IMR-90 (cell line): ENCODE measurements at regions not wholly inside any gene's neighbourhood (a gene's known extent, or its start where the extent isn't known, plus 50 kb on each side); places are given as distances from the start of the nearest gene placed in this dataset.

Experiments
- ATAC-seq: fragments of 200-7000 bp; cut with Tn5 transposase; 2 replicates; pipeline ENCODE4 v1.9.1; 2020; ENCODE audit warnings: low read depth, mild to moderate bottlenecking, moderate library complexity
- BruUV-seq: library from RNA; stranded (reverse); fragments of 400-500 nt; replicated peaks from 2 replicates; lab custom pipeline; 2021; lab: Mats Ljungman, UMichigan
- CTCF ChIA-PET: fragments of 300-600 bp; formaldehyde crosslinking; extraction: SDS; loops from one replicate; lab custom pipeline; 2021; ENCODE audit warnings: antibody characterized with exemption; lab: Yijun Ruan, JAX
- POLR2A ChIA-PET: fragments of 300-600 bp; sonication (Branson Sonifier 250); formaldehyde crosslinking; loops from one replicate; lab custom pipeline; 2022; ENCODE audit warnings: antibody characterized with exemption; ENCODE audit not compliant: unreplicated experiment; lab: Charles Lee
- DNase-seq: peaks from one replicate; pipeline ENCODE4 v3.0.0; 2013
- H2AFZ ChIP-seq: replicated peaks from 2 replicates; pipeline ENCODE3; 2013; ENCODE audit warnings: low read length, mild to moderate bottlenecking; ENCODE audit not compliant: poor library complexity
- H2AK5ac ChIP-seq: 2 replicates; pipeline ENCODE4 v1.6.1; 2013; ENCODE audit warnings: low read depth, low read length, inconsistent platforms
- H2AK9ac ChIP-seq: replicated peaks from 2 replicates; pipeline ENCODE3; 2013; ENCODE audit warnings: mild to moderate bottlenecking, low read depth, low read length, moderate library complexity; ENCODE audit not compliant: poor library complexity
- H2BK120ac ChIP-seq: 2 replicates; pipeline ENCODE4 v1.6.1; 2013; ENCODE audit warnings: low read depth, low read length, inconsistent platforms
- H2BK15ac ChIP-seq: 3 replicates; pipeline ENCODE4 v1.6.1; 2013; ENCODE audit warnings: low read depth, low read length, inconsistent platforms
- H2BK20ac ChIP-seq: 2 replicates; pipeline ENCODE4 v1.6.1; 2013; ENCODE audit warnings: low read depth, mild to moderate bottlenecking, inconsistent platforms, low read length, moderate library complexity
- H2BK5ac ChIP-seq: 2 replicates; pipeline ENCODE4 v1.6.1; 2013; ENCODE audit warnings: mild to moderate bottlenecking, low read depth, low read length, inconsistent platforms; ENCODE audit not compliant: poor library complexity, severe bottlenecking
- H3K14ac ChIP-seq: replicated peaks from 2 replicates; pipeline ENCODE4 v1.6.1; 2013; ENCODE audit warnings: low read depth, low read length, inconsistent platforms
- H3K18ac ChIP-seq: 2 replicates; pipeline ENCODE4 v1.6.1; 2013; ENCODE audit warnings: low read depth, low read length, control low read depth
- H3K23ac ChIP-seq: 2 replicates; pipeline ENCODE4 v1.6.1; 2013; ENCODE audit warnings: low read depth, low read length, inconsistent platforms
- H3K27ac ChIP-seq: 2 replicates; pipeline ENCODE4 v1.5.1; 2013; ENCODE audit warnings: mild to moderate bottlenecking, control low read depth, low read length; ENCODE audit not compliant: insufficient read depth
- H3K27me3 ChIP-seq: 2 replicates; pipeline ENCODE4 v1.6.1; 2013; ENCODE audit warnings: low read length; ENCODE audit not compliant: control insufficient read depth, insufficient read depth
- H3K36me3 ChIP-seq: 2 replicates; pipeline ENCODE4 v1.6.1; 2013; ENCODE audit warnings: low read length, mixed read lengths; ENCODE audit not compliant: control insufficient read depth, insufficient read depth
- H3K4ac ChIP-seq: 2 replicates; pipeline ENCODE4 v1.6.1; 2013; ENCODE audit warnings: low read depth, low read length, inconsistent platforms
- H3K4me1 ChIP-seq: 2 replicates; pipeline ENCODE4 v1.6.1; 2013; ENCODE audit warnings: low read length, mixed read lengths; ENCODE audit not compliant: control insufficient read depth, insufficient read depth
- H3K4me2 ChIP-seq: 2 replicates; pipeline ENCODE4 v1.6.1; 2013; ENCODE audit warnings: low read depth, mild to moderate bottlenecking, control low read depth, low read length, moderate library complexity
- H3K4me3 ChIP-seq: 2 replicates; pipeline ENCODE4 v1.5.1; 2013; ENCODE audit warnings: low read depth, mild to moderate bottlenecking, control low read depth, low read length, moderate library complexity; ENCODE audit not compliant: insufficient read depth
- H3K56ac ChIP-seq: 2 replicates; pipeline ENCODE4 v1.6.1; 2013; ENCODE audit warnings: low read length, inconsistent platforms; ENCODE audit not compliant: insufficient read depth; ENCODE audit errors: extremely low read depth
- H3K79me1 ChIP-seq, 2 experiments: 2 replicates each; pipeline ENCODE4 v1.6.1; 2013; ENCODE audit warnings: low read length in 2 of 2, inconsistent platforms in 1 of 2, low read depth in 1 of 2
- H3K9ac ChIP-seq: 2 replicates; pipeline ENCODE4 v1.6.1; 2013; ENCODE audit warnings: low read depth, low read length, control low read depth
- H3K9me1 ChIP-seq: 2 replicates; pipeline ENCODE4 v1.6.1; 2013; ENCODE audit warnings: low read length, inconsistent platforms; ENCODE audit not compliant: insufficient read depth
- H3K9me3 ChIP-seq: 2 replicates; pipeline ENCODE4 v1.6.1; 2013; ENCODE audit warnings: low read length; ENCODE audit not compliant: control insufficient read depth, insufficient read depth
- H4K20me1 ChIP-seq: 2 replicates; pipeline ENCODE4 v1.6.1; 2013; ENCODE audit warnings: low read length, inconsistent platforms; ENCODE audit not compliant: insufficient read depth
- H4K5ac ChIP-seq: 2 replicates; pipeline ENCODE4 v1.6.1; 2013; ENCODE audit warnings: mild to moderate bottlenecking, low read depth, low read length, control low read depth
- H4K8ac ChIP-seq, 2 experiments: 2 replicates each; pipeline ENCODE4 v1.6.1; 2013; ENCODE audit warnings: low read depth in 2 of 2, low read length in 2 of 2, control low read depth in 1 of 2, inconsistent platforms in 1 of 2
- H4K91ac ChIP-seq: 2 replicates; pipeline ENCODE4 v1.6.1; 2013; ENCODE audit warnings: low read depth, low read length, inconsistent platforms; ENCODE audit not compliant: insufficient read depth
- RAD21 ChIP-seq: IDR thresholded peaks from 2 replicates; pipeline ENCODE4 v1.6.1; 2012; ENCODE audit warnings: low read length, improper control_type of control experiment
- WGBS, 2 experiments: methylation state at CpG; one replicate each; pipeline versions ENCODE4 v1.1.5 to v1.1.7; 2013; ENCODE audit warnings: missing lambda C conversion rate in 2 of 2; ENCODE audit not compliant: insufficient read length in 1 of 2; ENCODE audit errors: extremely low coverage in 2 of 2; 5-methylcytosine and 5-hydroxymethylcytosine counted together
- dilution Hi-C: fragments of 300-500 bp; cut with HindIII; formaldehyde crosslinking; loops from one replicate; pipeline ENCODE4 v1.14.3; 2018; ENCODE audit warnings: low sequenced_read_pairs; ENCODE audit not compliant: unreplicated experiment
- in situ Hi-C: fragments of 300-500 bp; cut with MboI; formaldehyde crosslinking; loops from 3 replicates; pipeline ENCODE4 v1.14.3; 2019; ENCODE audit warnings: low sequenced_read_pairs, inconsistent platforms, mixed read lengths
- intact Hi-C: fragments of 100-400 bp; cut with micrococcal nuclease; formaldehyde crosslinking; loops from 2 replicates; pipeline ENCODE4 v1.10.0; 2022

- Histone ChIP-seq H4K20me1 (no peaks in the 10 kb centered on the region), H2BK15ac (no peak overlapping the region), H3K56ac (no peak overlapping the region), H3K9ac (no peak overlapping the region), H3K79me1 (no peaks in the 10 kb centered on the region), H3K4me1 (no peaks in the 10 kb centered on the region), H3K9me1 (no peaks in the 10 kb centered on the region), H2AK9ac (no peak overlapping the region), H3K23ac (no peak overlapping the region), H3K27me3 (peaks cover 32% of the 10 kb centered on the region), H3K27ac (no peak overlapping the region), H2BK5ac (no peak overlapping the region), H2BK120ac (no peak overlapping the region), H3K4ac (no peak overlapping the region), H3K36me3 (no peaks in the 10 kb centered on the region), H2BK20ac (no peak overlapping the region), H4K8ac (no peak overlapping the region), H4K91ac (no peak overlapping the region), H3K18ac (no peak overlapping the region), H2AFZ (no peak overlapping the region), H4K5ac (no peak overlapping the region), H3K4me3 (no peak overlapping the region), H2AK5ac (no peak overlapping the region), H3K9me3 (no peaks in the 10 kb centered on the region), H3K14ac (no peak overlapping the region), H3K4me2 (no peak overlapping the region)
- 79% methylated on average over 5 of the region's 5 CpGs; no CpG with 5 or more reads in 1 of the 2 experiments for WGBS, 2 experiments
- DNase-seq = no peak
- intact Hi-C loops (no loop called here), in situ Hi-C loops (no loop called here), dilution Hi-C loops (no loop called here)
- ChIA-PET CTCF (no interaction called here), POLR2A (no interaction called here)
- no peak for ATAC-seq
- no peak for TF ChIP-seq RAD21
- BruUV-seq = no TSS peak
These were observed 56.4 kb upstream of the LMO1 start for GRCh38 chr11:8320076-8320475.
